ENCODE measurements at regions not wholly inside any gene's neighbourhood (a gene's known extent, or its start where the extent isn't known, plus 50 kb on each side); places are given as distances from the start of the nearest gene placed in this dataset.

DNA sequence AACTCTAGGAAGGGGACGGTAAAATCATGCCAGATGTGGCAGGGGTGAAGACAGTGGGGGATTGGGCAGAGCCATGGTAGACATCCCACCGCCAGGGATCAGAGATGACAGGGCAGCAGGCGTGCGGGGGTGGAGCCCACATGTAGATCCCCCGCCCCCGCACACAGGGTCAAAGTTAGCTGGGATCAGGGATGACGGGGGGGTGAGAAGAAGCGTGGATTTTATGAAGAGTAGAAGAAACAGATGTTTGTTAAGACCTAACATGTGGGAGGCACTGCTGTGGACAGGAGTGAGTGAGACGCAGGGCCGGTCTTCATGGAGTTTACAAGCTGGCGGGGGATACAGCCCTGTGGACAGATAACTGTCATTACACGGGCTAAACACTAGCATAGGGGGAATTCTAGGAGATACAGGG is 154.0 kb upstream of the KLF14 start:
- no peaks in the 10 kb centered on the region for H3K4me1 ChIP-seq (ENCODE audit: insufficient read depth, low read length)

DNA sequence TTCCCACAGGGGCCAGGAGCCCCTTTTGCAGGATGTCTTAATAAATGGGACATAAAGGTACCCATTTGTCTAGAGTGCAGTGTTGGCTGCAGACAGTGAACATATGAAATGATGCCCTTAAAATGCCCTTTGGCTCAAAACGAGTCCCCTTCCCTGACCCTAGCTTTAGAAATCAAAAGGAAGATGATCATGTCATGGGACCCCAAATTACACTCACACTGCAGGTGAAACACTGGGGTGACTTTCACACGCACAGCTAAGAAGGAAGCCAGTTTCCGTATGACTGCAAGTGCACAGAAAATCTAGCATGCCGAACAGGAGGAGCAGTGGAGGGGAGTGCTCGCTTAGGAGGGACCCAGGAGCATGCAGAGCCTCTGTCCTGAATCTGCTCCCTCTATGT is 154.5 kb upstream of the KLF14 start:
- no peak overlapping the region for H3K4me2 ChIP-seq (ENCODE audit: insufficient read depth, low read length)
- H4K20me1 ChIP-seq (ENCODE audit: insufficient read depth, low read length), result peaks cover 72% of the 10 kb centered on the region
- ATAC-seq (ENCODE audit: insufficient read depth, low read depth) (no peak), DNase-seq (no peak)
- H3K9ac ChIP-seq (ENCODE audit: low read depth, low read length), result no peak overlapping the region
- TF ChIP-seq CTCF (IDR thresholded peaks at IDR 0.05; ENCODE audit: borderline replicate concordance, extremely low read depth, low read length, poor library complexity, severe bottlenecking), result no peak
- no peak for TF ChIP-seq EZH2 (IDR thresholded peaks at IDR 0.05; ENCODE audit: borderline replicate concordance, low read depth, low read length, severe bottlenecking)
- H3K9me3 ChIP-seq (ENCODE audit: insufficient read depth, low read length, severe bottlenecking), result no peaks in the 10 kb centered on the region
- no peaks in the 10 kb centered on the region for H3K27me3 ChIP-seq (ENCODE audit: insufficient read depth, low read length, poor library complexity)
- 0 out of 2 replicates have a peak overlapping the region, but pooled peaks have one; percentile 34 for H3K27ac ChIP-seq (ENCODE audit: low read length)
- H3K36me3 ChIP-seq (ENCODE audit: insufficient read depth, low read length), result peaks cover 83% of the 10 kb centered on the region
- H3K79me2 ChIP-seq (ENCODE audit: insufficient read depth, low read length), result peaks cover 77% of the 10 kb centered on the region
- H3K4me3 ChIP-seq (ENCODE audit: low read depth in 1 of 2, low read length in 2 of 2), result no peak overlapping the region
- H3K4me1 ChIP-seq (ENCODE audit: insufficient read depth, low read length), result no peaks in the 10 kb centered on the region
- H2AFZ ChIP-seq (ENCODE audit: low read depth, low read length), result no peak overlapping the region

More for the DNA sequence above, 154.0 kb upstream of the KLF14 start:
- no peak for TF ChIP-seq EZH2 (IDR thresholded peaks at IDR 0.05; ENCODE audit: borderline replicate concordance, low read depth, low read length, severe bottlenecking)
- Histone ChIP-seq H3K4me3 (ENCODE audit: low read depth in 1 of 2, low read length in 2 of 2) (no peak overlapping the region), H3K79me2 (ENCODE audit: insufficient read depth, low read length) (peaks cover 74% of the 10 kb centered on the region), H3K4me2 (ENCODE audit: insufficient read depth, low read length) (no peak overlapping the region), H2AFZ (ENCODE audit: low read depth, low read length) (no peak overlapping the region), H3K27ac (ENCODE audit: low read length) (no peak overlapping the region), H3K9ac (ENCODE audit: low read depth, low read length) (no peak overlapping the region), H3K27me3 (ENCODE audit: insufficient read depth, low read length, poor library complexity) (no peaks in the 10 kb centered on the region), H3K9me3 (ENCODE audit: insufficient read depth, low read length, severe bottlenecking) (no peaks in the 10 kb centered on the region), H4K20me1 (ENCODE audit: insufficient read depth, low read length) (peaks cover 73% of the 10 kb centered on the region), H3K36me3 (ENCODE audit: insufficient read depth, low read length) (peaks cover 85% of the 10 kb centered on the region)
- ATAC-seq (ENCODE audit: insufficient read depth, low read depth), result 0 out of 3 replicates have a peak, but pooled peaks have one; percentile 29
- no peak for DNase-seq

- Histone ChIP-seq H3K9ac (ENCODE audit: low read depth, low read length) (no peak overlapping the region), H3K4me2 (ENCODE audit: insufficient read depth, low read length) (no peak overlapping the region), H3K27me3 (ENCODE audit: insufficient read depth, low read length, poor library complexity) (no peaks in the 10 kb centered on the region), H2AFZ (ENCODE audit: low read depth, low read length) (no peak overlapping the region), H3K27ac (ENCODE audit: low read length) (no peak overlapping the region), H3K9me3 (ENCODE audit: insufficient read depth, low read length, severe bottlenecking) (no peaks in the 10 kb centered on the region), H3K79me2 (ENCODE audit: insufficient read depth, low read length) (peaks cover 89% of the 10 kb centered on the region), H4K20me1 (ENCODE audit: insufficient read depth, low read length) (peaks cover 73% of the 10 kb centered on the region), H3K4me1 (ENCODE audit: insufficient read depth, low read length) (peaks cover 14% of the 10 kb centered on the region), H3K4me3 (ENCODE audit: low read depth in 1 of 2, low read length in 2 of 2) (no peak overlapping the region), H3K36me3 (ENCODE audit: insufficient read depth, low read length) (peaks cover 78% of the 10 kb centered on the region)
- TF ChIP-seq CTCF (IDR thresholded peaks at IDR 0.05; ENCODE audit: borderline replicate concordance, extremely low read depth, low read length, poor library complexity, severe bottlenecking) (no peak), EZH2 (IDR thresholded peaks at IDR 0.05; ENCODE audit: borderline replicate concordance, low read depth, low read length, severe bottlenecking) (no peak)
- no peak for ATAC-seq (ENCODE audit: insufficient read depth, low read depth)
- no peak for DNase-seq
These were observed 156.4 kb upstream of the KLF14 start for GRCh38 chr7:130890176-130891020.
